ENCODE measurements at regions not wholly inside any gene's neighbourhood (a gene's known extent, or its start where the extent isn't known, plus 50 kb on each side); places are given as distances from the start of the nearest gene placed in this dataset.

DNA sequence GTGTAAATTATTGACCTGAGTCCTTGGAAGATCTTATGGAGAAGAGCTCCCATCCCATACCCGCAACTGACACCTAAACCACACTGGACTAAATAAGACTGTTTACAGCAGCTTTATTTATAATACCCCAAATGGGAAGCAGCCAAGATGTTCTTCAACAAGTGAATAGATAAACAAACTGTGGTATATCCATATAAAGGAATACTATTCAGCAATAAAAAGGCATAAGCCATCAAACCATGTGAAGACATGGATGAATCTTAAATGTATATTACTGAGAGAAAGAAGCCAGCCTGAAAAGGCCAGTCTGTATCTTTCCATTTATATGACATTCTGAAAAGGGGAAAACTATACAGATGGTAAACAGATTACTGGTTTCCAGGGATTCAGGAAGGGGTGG is 212.7 kb downstream of the TPBG start:
- H3K27me3 Mint-ChIP-seq = no peaks in the 10 kb centered on the region
- no peaks in the 10 kb centered on the region for H3K4me1 Mint-ChIP-seq
- no peak overlapping the region for H3K4me3 Mint-ChIP-seq
- no peaks in the 10 kb centered on the region for H3K36me3 Mint-ChIP-seq (ENCODE audit: low read depth)
- no peak overlapping the region for H3K27ac Mint-ChIP-seq
- intact Hi-C loops (cut with micrococcal nuclease) = no loop called here
- H3K9me3 Mint-ChIP-seq = peaks cover 9% of the 10 kb centered on the region
- ATAC-seq (ENCODE audit: low read depth) (no peak), DNase-seq (no peak)
- ChIA-PET CTCF (no interaction called here), POLR2A (no interaction called here)
- TF ChIP-seq, protein P1, sequence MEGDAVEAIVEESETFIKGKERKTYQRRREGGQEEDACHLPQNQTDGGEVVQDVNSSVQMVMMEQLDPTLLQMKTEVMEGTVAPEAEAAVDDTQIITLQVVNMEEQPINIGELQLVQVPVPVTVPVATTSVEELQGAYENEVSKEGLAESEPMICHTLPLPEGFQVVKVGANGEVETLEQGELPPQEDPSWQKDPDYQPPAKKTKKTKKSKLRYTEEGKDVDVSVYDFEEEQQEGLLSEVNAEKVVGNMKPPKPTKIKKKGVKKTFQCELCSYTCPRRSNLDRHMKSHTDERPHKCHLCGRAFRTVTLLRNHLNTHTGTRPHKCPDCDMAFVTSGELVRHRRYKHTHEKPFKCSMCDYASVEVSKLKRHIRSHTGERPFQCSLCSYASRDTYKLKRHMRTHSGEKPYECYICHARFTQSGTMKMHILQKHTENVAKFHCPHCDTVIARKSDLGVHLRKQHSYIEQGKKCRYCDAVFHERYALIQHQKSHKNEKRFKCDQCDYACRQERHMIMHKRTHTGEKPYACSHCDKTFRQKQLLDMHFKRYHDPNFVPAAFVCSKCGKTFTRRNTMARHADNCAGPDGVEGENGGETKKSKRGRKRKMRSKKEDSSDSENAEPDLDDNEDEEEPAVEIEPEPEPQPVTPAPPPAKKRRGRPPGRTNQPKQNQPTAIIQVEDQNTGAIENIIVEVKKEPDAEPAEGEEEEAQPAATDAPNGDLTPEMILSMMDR (IDR thresholded peaks at IDR 0.05) = no peak

DNA sequence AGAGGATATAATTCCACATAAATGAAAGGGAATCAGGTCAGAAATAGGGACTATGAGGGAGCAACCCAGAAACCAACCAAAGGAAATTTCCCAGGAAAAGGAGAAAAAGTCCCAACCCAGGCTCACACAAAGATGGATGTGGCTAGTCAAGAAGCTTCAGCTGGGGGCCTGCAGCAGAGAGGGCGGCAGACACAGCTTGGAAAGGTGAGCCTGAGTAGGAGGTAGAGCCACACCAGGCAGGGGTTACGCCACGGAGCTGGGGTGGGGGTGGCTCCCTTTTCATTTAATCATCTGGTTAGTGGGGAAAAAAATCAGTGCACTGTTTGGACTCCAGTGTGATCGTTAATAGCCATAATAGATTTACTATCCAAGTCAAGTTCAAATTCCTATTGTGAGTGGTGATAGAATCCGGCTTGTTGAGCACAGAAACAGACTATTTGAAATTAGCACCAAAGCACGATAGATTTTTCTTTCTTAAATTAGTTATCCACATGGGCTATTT is 220.6 kb downstream of the TPBG start:
- H3K4me3 Mint-ChIP-seq = no peak overlapping the region
- H3K27ac Mint-ChIP-seq = no peak overlapping the region
- DNase-seq (no peak), ATAC-seq (ENCODE audit: low read depth) (no peak)
- intact Hi-C loops (cut with micrococcal nuclease) = no loop called here
- H3K4me1 Mint-ChIP-seq = no peaks in the 10 kb centered on the region
- no peaks in the 10 kb centered on the region for H3K9me3 Mint-ChIP-seq
- H3K36me3 Mint-ChIP-seq (ENCODE audit: low read depth) = no peaks in the 10 kb centered on the region
- TF ChIP-seq, protein P1 (IDR thresholded peaks at IDR 0.05) = no peak
- POLR2A ChIA-PET = no interaction called here
- CTCF ChIA-PET = no interaction called here
- H3K27me3 Mint-ChIP-seq = no peaks in the 10 kb centered on the region

DNA sequence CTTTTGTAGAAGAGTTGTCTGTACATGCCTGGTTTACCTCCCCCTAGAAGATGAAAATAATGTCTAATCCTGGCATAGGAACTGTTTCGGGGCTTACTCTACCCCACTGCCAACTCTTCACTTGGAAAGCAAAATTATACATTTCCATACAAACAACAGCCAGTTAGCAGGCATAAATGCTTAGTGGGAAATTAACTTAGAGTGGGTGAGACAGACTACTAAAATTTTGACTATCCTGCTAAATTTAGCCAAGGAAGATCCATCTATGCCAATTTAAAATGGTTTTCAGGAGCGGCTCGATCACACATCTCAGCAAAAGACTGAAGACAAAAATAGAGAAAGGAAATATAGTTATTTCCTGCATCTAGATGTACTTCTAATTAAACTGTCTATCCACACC is 221.2 kb downstream of the TPBG start:
- H3K4me1 Mint-ChIP-seq = no peaks in the 10 kb centered on the region
- no peak overlapping the region for H3K4me3 Mint-ChIP-seq
- H3K36me3 Mint-ChIP-seq (ENCODE audit: low read depth) = no peaks in the 10 kb centered on the region
- TF ChIP-seq, protein P1 (IDR thresholded peaks at IDR 0.05) = no peak
- intact Hi-C loops (cut with micrococcal nuclease) = no loop called here
- no peaks in the 10 kb centered on the region for H3K27me3 Mint-ChIP-seq
- H3K9me3 Mint-ChIP-seq = no peaks in the 10 kb centered on the region
- DNase-seq (no peak), ATAC-seq (ENCODE audit: low read depth) (no peak)
- CTCF ChIA-PET = no interaction called here
- POLR2A ChIA-PET = no interaction called here
- no peak overlapping the region for H3K27ac Mint-ChIP-seq

DNA sequence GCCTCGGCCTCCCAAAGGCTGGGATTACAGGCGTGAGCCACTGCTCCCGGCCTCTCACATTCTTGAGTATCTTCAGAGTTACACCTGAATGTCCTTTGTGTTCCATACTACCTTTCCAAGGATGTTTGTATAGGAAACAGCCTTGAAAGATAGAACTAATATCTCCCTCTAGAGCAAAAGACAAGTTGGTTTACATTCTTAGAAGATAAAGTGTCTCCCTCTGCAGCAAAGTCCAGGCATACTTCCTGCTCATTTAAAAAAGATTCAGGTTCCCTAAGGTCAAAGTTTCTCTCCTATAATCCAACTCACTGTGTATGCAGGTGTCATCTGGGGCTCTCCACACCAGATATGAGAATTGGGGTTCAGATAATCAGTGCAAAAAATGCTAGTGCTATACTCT is 224.4 kb downstream of the TPBG start:
- Mint-ChIP-seq H3K36me3 (ENCODE audit: low read depth) (no peaks in the 10 kb centered on the region), H3K27ac (no peak overlapping the region), H3K27me3 (no peaks in the 10 kb centered on the region), H3K9me3 (no peaks in the 10 kb centered on the region), H3K4me1 (no peaks in the 10 kb centered on the region), H3K4me3 (no peak overlapping the region)
- no peak for DNase-seq
- POLR2A ChIA-PET = no interaction called here
- TF ChIP-seq, protein P1 (IDR thresholded peaks at IDR 0.05) = no peak
- CTCF ChIA-PET = no interaction called here
- no peak for ATAC-seq (ENCODE audit: low read depth)
- intact Hi-C loops (cut with micrococcal nuclease) = no loop called here

DNA sequence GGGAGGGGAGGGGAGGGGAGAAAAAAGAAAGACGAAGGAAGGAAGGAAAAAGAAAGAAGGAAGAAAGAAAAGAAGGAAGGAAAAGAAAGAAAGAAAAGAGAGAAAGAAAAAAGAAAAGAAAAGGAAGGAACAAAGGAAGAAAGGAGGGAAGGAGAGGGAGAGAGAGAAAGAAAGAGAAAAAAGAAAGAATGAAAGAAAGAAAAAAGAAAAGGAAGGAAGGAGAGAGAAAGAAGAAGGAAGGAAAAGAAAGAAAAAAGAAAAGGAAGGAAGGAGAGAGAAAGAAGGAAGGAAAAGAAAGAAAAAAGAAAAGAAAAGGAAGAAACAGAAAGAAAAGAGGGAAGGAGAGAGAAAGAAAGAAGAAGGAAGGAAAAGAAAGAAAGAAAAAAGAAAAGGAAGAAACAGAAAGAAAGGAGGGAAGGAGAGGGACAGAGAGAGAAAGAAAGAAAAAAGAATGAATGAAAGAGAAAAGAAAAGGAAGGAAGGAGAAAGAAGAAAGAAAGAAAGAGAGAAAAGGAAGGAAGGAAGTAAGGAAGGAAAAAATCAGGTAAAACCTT is 225.3 kb downstream of the TPBG start:
- ATAC-seq (ENCODE audit: low read depth) (no peak), DNase-seq (no peak)
- no peaks in the 10 kb centered on the region for H3K4me1 Mint-ChIP-seq
- H3K36me3 Mint-ChIP-seq (ENCODE audit: low read depth) = no peaks in the 10 kb centered on the region
- H3K4me3 Mint-ChIP-seq = no peak overlapping the region
- H3K9me3 Mint-ChIP-seq = no peaks in the 10 kb centered on the region
- TF ChIP-seq, protein P1 (IDR thresholded peaks at IDR 0.05) = peak; percentile 28
- intact Hi-C loops (cut with micrococcal nuclease) = no loop called here
- CTCF ChIA-PET = no interaction called here
- no peaks in the 10 kb centered on the region for H3K27me3 Mint-ChIP-seq
- POLR2A ChIA-PET = no interaction called here
- H3K27ac Mint-ChIP-seq = no peak overlapping the region

All from activated B cell treated with CpG ODN at 0.5 μM for 24 hours (primary cell).